NCI-H2029 (cell line): ENCODE measurements at regions not wholly inside any gene's neighbourhood (a gene's known extent, or its start where the extent isn't known, plus 50 kb on each side); places are given as distances from the start of the nearest gene placed in this dataset.
"Not testable (repeated sequence)": the region's sequence is repeated elsewhere in the genome, so short reads cannot be mapped to it uniquely, and the experiment has no call there.

Experiments used
- DNase-seq: peaks from one replicate; lab custom pipeline; 2025; lab: John Stamatoyannopoulos, UW

- DNase-seq = no peak
Observed at GRCh38 chr6:88499436-88499835, 333.3 kb upstream of the CNR1 start.

- DNase-seq = not testable (repeated sequence)
Observed at GRCh38 chr6:88497403-88497802, 331.3 kb upstream of the CNR1 start.

GRCh38 chr6:88494401-88495140 is 328.4 kb upstream of the CNR1 start:
- no peak for DNase-seq

- no peak for DNase-seq
Observed at GRCh38 chr6:88493717-88494116, 327.6 kb upstream of the CNR1 start.

- DNase-seq = no peak
Observed at GRCh38 chr6:88492824-88493223, 326.7 kb upstream of the CNR1 start.

- DNase-seq = no peak
Observed at GRCh38 chr6:88492241-88492640, 326.1 kb upstream of the CNR1 start.

GRCh38 chr6:88491266-88491880 is 325.2 kb upstream of the CNR1 start:
- DNase-seq = no peak

GRCh38 chr6:88490908-88491264 is 324.7 kb upstream of the CNR1 start:
- DNase-seq = no peak

GRCh38 chr6:88490195-88490907 is 324.2 kb upstream of the CNR1 start:
- DNase-seq = no peak

- no peak for DNase-seq
Observed at GRCh38 chr6:88483424-88483823, 317.3 kb upstream of the CNR1 start.

- no peak for DNase-seq
Observed at GRCh38 chr6:88482465-88482864, 316.3 kb upstream of the CNR1 start.

- DNase-seq = no peak
Observed at GRCh38 chr6:88481519-88481918, 315.4 kb upstream of the CNR1 start.

- DNase-seq = no peak
Observed at GRCh38 chr6:88480816-88481215, 314.7 kb upstream of the CNR1 start.

GRCh38 chr6:88477413-88477812 is 311.3 kb upstream of the CNR1 start:
- no peak for DNase-seq

GRCh38 chr6:88476388-88476787 is 310.2 kb upstream of the CNR1 start:
- DNase-seq = no peak

- DNase-seq = no peak
Observed at GRCh38 chr6:88474720-88475119, 308.6 kb upstream of the CNR1 start.

- DNase-seq = no peak
Observed at GRCh38 chr6:88473589-88473988, 307.4 kb upstream of the CNR1 start.

- no peak for DNase-seq
Observed at GRCh38 chr6:88472851-88473525, 306.8 kb upstream of the CNR1 start.

GRCh38 chr6:88459643-88460042 is 293.5 kb upstream of the CNR1 start:
- DNase-seq = no peak

GRCh38 chr6:88459189-88459588 is 293.0 kb upstream of the CNR1 start:
- DNase-seq = no peak

- no peak for DNase-seq
Observed at GRCh38 chr6:88458662-88459061, 292.5 kb upstream of the CNR1 start.

- DNase-seq = no peak
Observed at GRCh38 chr6:88456221-88456859, 290.2 kb upstream of the CNR1 start.
